NCI-H2227 (cell line): ENCODE measurements at regions not wholly inside any gene's neighbourhood (a gene's known extent, or its start where the extent isn't known, plus 50 kb on each side); places are given as distances from the start of the nearest gene placed in this dataset.
"Not testable (repeated sequence)": the region's sequence is repeated elsewhere in the genome, so short reads cannot be mapped to it uniquely, and the experiment has no call there.

Experiments
- DNase-seq: peaks from one replicate; lab custom pipeline; 2025; ENCODE audit not compliant: unreplicated experiment; lab: John Stamatoyannopoulos, UW

GRCh38 chr5:104859437-104859836, 1296.8 kb upstream of the NUDT12 start:
- no peak for DNase-seq

- not testable (repeated sequence) for DNase-seq
Measured at GRCh38 chr5:104852099-104852498, 1289.5 kb upstream of the NUDT12 start.

GRCh38 chr5:104845541-104845940, 1283.0 kb upstream of the NUDT12 start:
- DNase-seq: no peak

GRCh38 chr5:104843822-104844221, 1281.2 kb upstream of the NUDT12 start:
- DNase-seq: no peak

GRCh38 chr5:104840284-104840683, 1277.7 kb upstream of the NUDT12 start:
- no peak for DNase-seq

GRCh38 chr5:104831515-104831914, 1268.9 kb upstream of the NUDT12 start:
- not testable (repeated sequence) for DNase-seq

GRCh38 chr5:104821606-104822005, 1259.0 kb upstream of the NUDT12 start:
- no peak for DNase-seq

- DNase-seq: no peak
Measured at GRCh38 chr5:104817127-104817526, 1254.5 kb upstream of the NUDT12 start.

GRCh38 chr5:104815212-104815611, 1252.6 kb upstream of the NUDT12 start:
- DNase-seq: no peak

GRCh38 chr5:104800440-104801048, 1238.0 kb upstream of the NUDT12 start:
- no peak for DNase-seq

- DNase-seq: no peak
Measured at GRCh38 chr5:104793755-104794080, 1231.1 kb upstream of the NUDT12 start.

GRCh38 chr5:104793031-104793754, 1230.6 kb upstream of the NUDT12 start:
- DNase-seq: no peak

- no peak for DNase-seq
Measured at GRCh38 chr5:104789366-104789765, 1226.8 kb upstream of the NUDT12 start.

- DNase-seq: no peak
Measured at GRCh38 chr5:104785097-104785496, 1222.5 kb upstream of the NUDT12 start.

GRCh38 chr5:104774372-104774771, 1211.8 kb upstream of the NUDT12 start:
- no peak for DNase-seq

- no peak for DNase-seq
Measured at GRCh38 chr5:104764197-104764596, 1201.6 kb upstream of the NUDT12 start.

- no peak for DNase-seq
Measured at GRCh38 chr5:104763216-104763615, 1200.6 kb upstream of the NUDT12 start.

GRCh38 chr5:104757915-104758314, 1195.3 kb upstream of the NUDT12 start:
- no peak for DNase-seq

- DNase-seq: no peak
Measured at GRCh38 chr5:104755806-104756205, 1193.2 kb upstream of the NUDT12 start.

GRCh38 chr5:104754311-104754995, 1191.9 kb upstream of the NUDT12 start:
- no peak for DNase-seq

- no peak for DNase-seq
Measured at GRCh38 chr5:104751969-104752368, 1189.4 kb upstream of the NUDT12 start.

GRCh38 chr5:104739905-104740304, 1177.3 kb upstream of the NUDT12 start:
- no peak for DNase-seq
